DMS53 treated with DMSO at 0.1 percent for 48 hours (cell line): ENCODE measurements at regions not wholly inside any gene's neighbourhood (a gene's known extent, or its start where the extent isn't known, plus 50 kb on each side); places are given as distances from the start of the nearest gene placed in this dataset.

Experiments used
- DNase-seq: peaks from one replicate; lab custom pipeline; 2025; ENCODE audit not compliant: unreplicated experiment; lab: John Stamatoyannopoulos, UW

DNA sequence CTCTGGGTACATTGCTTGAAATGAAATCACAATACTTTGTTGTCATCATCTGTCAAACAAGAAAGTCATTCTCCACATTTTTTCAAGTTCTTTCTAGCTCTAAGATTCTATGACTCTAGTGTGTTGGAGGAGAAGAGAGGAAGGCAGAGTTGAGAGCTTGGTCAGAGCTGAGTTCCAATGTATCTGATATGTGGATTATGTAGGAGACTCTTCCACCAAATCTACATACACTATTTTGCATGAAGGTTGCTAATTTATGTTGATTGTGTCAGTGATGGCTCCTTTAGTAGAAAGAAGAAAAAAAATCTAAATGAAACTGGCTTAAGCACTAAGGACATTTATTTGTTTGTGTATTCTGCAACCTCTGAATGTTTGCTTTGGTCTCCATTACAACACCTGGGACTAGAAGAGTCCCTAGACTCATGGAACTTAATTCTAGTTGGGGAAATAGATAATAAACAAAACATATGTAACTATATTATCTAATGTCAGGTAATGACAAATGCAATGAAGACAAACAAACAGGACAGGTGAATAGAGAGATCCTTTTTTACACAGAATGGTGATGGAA is 691.9 kb downstream of the UQCRFS1 start:
- DNase-seq, result no peak

DNA sequence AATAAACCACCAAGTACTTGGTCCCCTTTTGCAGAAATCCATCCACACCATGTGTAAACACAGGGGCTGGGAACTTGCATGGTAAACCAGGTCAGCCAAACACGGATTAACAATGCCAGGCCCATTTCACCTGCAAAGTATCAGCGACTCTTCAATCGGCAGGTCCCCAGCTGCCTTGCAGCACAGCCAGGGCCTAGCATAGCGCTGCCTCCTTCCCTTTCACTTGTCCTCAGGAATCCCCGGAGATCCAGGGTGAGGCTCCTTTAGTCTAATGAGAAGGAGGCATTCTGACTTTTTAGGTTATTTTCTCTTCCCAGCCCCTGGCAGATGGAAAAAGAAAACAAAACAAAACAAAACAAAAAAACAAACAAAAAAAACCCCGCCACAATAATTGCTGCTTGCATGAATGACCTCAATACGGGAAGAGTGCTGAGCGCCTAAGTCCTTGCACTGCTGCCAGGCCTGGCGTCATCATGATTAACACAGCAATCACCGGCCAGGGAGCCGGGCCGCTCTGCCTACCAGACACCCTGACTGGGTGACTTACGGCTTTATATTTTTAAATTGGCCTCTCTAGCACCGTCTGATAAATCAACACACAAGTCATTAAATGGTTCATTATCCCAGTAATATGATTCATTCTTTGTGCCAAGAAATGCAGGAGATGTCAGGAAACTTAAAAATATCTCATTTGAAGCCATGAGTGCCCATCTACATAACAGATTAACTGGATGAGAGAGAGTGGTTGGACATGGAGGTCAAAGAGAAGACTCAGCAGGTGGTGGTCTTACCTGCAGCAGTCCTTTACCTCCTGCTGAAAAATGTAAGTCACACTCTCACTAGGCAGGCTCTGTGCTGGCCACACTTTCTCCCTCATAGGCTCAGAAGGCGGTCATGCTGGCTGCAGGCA is 692.7 kb downstream of the UQCRFS1 start:
- no peak for DNase-seq

DNA sequence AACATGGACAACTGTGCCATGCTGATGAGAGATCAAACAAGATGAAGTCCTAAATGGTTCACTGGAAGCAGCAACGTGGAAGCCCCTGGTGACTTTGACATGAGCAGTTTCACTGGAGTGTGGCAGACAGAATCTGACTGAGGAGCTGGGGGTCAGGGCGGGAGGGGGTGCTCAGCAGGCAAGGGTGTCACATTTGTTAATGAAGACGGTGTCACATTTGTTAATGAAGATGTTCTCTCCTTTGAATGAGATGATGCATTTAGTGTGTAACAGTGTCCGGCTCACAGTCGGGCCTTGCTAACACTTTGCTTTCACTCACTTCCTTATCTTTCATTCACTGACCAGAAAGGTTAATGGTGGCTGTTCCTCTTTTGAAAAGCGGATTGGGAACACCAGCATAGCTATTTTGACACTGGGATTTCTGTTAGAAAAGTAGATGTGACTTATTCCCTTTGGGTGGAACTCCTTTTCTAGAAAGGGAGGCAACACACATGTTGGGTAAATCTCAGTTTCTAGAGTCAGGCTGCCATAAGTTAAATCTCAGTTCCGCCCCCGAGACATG is 693.7 kb downstream of the UQCRFS1 start:
- no peak for DNase-seq

DNA sequence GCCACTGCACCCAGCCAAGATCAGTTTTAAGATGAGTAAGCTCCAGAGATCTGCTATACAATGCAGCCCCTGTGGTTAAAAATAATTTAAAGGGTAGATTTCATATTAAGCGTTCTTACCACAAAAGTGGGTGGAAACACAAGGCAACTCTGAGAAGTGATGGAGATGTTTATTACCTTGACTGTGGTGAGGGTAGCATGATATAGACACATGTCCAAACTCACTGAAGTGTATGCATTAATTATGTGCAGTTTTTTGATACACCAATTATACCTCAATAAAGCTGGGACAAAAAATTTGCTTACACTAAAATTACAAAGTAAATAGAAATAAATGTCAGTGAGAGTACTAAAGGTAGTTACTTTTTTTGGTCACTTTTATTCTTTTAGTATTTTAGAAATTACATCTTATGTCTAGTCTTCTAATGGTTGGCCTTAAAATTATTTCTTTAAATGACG is 696.5 kb downstream of the UQCRFS1 start:
- DNase-seq, result no peak

DNA sequence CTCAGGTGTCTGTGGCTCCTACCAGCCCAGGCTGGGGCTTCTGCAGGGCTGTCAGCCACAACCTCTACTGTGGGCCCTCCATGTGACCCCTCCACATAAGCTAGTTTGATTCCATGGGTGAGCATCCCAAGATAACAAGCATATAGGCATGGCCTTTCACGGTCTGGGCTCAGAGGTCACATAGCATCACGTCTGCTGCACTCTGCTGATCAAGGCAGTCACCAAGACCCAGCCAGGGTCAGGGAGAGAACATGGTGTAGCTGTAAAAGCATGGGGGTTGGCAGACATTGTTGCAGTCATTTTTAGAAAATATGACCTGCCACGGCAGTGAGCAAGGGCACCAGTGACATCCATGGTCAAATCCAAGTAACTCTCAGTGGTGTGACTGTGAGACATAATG is 698.8 kb downstream of the UQCRFS1 start:
- DNase-seq, result no peak

DNA sequence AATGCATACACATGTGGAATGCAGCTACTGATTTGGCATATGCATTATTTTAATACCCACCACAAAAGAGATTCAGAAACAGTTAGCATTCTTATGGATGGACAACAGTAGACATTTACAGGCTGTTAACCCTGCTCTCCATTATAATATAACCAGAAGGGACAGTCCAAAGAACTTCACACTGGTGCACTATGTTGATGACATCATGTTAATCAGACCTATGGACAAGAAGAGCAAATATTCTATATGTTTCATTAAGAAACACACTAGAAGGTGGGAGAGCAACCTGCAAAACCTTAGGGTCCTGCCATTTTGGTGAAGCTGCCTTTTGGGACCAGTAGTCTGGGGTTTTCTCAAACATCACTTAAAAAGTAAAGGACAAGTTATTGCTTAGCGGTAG is 701.3 kb downstream of the UQCRFS1 start:
- no peak for DNase-seq

DNA sequence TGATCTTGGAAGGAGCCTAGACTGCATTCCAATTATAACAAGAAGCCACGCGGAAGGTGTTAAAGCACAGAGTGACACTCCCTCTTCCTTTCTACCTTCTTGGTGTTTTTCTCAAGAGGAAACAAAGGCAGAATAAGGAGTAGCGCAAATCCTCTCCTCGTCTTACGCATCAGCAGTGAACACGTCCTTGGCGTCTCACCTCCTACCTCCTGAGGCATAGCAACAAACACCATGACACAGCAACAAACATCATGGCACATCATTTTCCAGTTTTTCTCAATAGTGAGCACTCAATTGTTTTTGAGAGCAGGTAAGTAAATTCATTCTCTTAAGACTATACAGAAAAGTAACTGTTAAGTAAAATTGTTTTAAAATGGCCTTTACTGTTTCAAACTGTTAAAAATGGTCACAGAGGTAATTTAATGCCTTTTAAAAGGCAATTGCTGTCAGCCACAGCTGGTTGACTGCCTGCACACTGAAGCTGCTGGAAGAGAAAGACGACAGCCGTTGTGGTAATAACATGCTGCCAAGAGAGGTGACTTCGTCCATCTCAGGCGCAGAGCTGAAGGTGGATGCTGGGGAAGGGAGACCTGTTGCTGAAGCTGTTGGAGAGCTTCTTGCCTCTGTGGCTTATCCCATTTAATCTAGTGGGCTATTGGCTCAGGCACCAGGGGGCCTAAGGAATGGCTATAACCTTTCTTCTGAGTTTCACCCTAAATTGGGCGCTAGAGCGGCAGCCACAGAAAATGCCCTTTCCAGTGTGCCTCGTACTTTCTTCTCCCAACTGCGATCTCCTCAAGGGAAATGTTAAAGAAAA is 703.7 kb downstream of the UQCRFS1 start:
- DNase-seq, result no peak

DNA sequence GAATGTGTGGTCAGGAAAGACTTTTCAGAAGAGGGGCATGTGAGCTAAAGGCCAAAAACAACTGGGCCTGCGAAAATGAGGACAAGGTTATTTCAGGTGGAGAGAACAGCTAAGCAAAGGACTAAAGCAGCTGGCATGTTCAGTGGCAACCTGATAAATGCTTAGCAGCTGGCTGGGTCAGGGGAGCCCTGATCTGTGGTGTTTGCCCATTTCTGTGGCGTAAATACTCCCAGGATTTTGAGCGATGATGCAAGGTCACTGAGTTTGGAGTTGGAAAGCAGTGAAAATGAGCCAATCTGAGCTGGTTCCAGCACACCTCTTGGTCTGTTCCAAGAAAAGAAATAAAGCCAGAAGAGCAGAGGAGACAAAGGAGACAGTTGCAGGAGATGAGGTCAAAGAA is 704.3 kb downstream of the UQCRFS1 start:
- DNase-seq, result no peak

DNA sequence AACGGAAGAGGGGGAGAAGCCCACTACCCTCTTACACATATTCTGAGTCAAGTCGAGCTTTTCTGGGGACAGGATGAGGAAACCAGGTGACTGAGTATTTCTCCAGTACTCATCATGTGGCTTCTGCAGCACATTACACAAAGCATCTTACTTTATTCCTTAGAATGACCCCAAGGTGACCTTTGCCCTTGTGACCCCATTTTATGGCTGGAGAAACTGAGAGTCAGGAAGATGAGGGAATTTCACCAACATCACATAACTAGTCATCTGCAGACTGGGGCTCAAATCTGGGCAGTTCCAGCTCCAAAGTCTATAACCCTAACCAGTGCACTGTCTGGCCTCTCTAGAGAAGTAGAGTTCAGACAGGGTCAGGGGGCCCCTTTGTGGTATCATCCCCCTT is 707.0 kb downstream of the UQCRFS1 start:
- DNase-seq, result no peak

DNA sequence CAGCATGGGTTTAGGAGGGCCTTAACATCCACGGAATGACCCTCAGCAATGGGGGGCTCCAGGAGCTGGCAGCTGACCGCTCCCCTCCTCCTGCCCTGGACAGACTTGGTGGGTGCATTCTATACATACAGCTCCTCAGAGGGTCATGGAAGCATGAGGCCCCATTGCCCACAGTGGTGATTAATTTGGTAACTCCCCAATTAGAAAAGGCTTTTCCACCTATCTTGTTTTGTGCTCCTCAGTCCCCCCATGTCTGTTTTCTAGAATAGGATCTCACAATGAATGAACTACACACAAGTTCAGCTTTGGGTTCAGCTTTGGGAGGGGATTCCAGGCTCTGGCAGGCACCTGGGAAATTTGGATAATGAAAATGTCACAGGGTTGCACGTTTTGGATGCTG is 707.8 kb downstream of the UQCRFS1 start:
- DNase-seq, result no peak

DNA sequence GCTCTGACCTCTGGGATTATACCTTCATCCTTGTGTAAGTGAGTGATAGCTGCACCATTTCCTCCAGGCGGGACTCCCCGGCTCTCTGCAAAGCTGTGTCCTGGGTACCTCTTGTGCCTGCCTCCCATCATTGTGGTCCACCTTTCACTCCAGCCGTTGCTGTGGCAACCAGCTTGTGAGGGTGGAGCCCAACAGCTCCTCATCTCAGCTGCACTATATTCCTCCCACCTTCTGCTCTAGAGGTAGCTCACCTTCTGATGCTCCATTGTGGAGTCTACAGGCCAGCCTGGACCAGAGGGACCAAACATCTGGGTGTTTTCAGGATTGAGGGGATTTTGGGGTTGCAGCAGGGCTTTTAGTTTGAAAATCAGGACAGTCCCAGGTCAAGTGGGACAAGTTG is 708.2 kb downstream of the UQCRFS1 start:
- DNase-seq, result no peak

DNA sequence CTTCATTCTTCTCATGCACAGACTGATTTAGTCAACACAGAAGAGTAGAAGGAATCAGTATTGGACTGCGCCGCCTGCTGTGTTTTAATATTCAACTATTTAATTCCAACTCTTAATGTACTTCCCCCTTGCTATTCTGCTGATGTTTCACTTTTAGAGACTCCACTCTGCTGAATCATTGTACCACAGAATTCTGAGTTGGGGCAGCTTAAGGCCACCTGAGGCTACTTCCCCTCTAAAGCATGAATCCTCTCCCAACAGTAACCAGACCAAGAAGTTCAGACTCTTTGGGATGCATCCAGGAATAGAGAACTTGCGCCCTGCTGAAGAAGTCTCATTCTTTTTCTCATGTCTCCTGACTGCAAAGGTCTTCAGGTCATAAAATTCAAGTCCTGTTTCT is 708.8 kb downstream of the UQCRFS1 start:
- DNase-seq, result no peak

DNA sequence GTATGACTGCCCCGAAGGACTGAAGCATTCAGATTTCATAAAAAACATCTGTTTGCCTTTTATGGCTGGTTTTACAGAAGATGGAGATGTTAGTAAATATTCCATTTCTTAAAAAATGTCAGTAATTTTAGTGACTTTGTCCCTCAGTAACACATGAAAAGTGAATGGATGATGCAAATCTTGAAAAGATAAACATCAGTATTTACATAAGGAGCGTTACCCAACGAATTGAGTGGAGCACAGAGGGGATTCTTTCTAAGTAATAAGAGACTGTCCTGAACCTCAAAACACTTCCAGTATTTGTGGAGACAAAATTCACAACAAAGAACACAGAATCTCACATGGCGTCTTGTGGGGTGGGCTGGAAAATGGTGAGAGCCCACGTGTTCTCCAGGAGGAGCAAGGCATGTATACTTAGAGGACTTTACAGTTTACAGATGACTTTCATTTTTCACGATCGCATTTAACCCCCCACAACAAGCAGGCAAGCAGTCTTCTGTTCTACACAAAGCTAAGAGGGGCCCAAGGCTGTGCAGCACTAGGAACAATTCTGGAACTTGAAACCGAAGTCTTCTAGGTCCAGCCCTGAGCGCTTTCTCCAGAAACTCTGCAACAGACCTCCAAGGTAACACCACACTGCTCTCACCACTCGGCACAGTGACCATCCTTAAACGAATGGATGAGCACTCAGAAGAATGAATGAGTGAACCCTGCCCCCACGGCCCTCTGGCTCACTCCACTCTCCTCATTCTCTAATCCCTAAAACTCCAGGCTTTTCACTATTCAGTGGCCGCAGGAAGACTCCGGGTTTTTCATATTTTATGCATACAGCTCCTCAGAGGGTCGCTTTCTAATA is 709.8 kb downstream of the UQCRFS1 start:
- no peak for DNase-seq

DNA sequence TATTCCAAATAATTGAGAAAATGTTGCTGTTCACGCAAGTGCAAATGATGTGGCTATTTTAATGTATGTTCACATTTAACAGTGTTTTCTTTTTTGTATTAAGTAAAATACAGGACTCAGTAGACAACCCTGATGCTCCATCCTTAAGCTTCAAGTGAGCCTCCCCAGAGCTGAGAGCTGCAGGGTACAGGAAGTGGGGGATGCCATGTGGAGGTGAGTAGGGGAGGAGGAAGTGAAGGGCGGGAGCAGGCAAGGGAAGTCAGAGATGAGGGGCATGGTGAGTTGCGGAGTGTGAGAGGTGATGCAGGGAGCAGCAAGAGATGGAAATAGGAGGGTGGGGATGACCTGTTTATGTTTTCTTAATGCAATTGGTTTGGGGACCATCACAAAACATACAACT is 711.0 kb downstream of the UQCRFS1 start:
- DNase-seq, result no peak

DNA sequence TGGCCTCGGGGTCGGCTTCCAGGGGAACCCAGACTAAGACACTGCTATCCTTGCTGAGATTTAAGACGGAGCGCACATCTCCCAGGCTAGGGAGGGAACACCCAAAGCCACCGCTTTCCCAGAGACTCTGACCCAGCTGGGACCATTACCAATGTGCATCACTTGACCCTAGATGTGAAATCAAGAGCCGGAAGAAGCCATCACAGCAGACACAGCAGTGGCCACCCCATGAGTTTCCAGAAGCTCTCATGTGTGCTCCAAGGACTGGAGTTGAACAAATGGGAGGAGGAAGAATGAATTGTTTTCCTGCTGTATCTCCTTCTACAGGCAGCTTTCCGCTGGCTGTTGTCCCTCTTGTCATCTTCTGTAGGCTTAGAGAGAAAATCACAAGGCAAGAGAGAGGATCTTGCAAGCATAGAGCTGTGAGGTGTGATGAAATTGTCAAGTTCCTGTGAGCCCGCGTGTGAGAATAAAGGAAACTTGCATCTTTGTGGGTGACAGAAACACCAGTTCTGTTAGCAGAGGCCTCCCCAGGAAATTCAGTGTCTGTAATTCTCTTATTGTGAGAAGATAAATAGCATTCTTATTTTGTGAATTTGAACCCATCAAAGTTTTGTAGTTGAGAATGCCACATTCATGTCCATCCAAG is 711.8 kb downstream of the UQCRFS1 start:
- no peak for DNase-seq

DNA sequence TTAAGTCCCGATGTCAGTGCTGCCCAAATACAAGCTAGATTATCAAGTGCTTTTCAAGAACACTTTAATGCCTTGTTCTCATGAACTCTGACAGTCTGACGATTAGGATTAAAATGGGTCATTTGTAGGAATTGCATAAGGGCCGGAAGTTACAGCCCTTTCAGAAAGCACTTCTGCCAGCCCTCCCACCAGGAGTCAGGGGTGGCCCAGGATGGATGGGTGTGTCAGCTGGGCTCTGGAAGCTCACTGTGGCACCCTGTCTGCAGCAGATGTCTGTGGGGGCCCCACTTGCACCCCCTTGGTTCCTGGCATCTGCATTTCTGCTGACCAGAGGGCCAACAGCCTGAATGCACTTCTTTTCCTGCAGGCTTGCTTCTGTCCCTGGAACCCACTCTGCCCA is 712.7 kb downstream of the UQCRFS1 start:
- no peak for DNase-seq

DNA sequence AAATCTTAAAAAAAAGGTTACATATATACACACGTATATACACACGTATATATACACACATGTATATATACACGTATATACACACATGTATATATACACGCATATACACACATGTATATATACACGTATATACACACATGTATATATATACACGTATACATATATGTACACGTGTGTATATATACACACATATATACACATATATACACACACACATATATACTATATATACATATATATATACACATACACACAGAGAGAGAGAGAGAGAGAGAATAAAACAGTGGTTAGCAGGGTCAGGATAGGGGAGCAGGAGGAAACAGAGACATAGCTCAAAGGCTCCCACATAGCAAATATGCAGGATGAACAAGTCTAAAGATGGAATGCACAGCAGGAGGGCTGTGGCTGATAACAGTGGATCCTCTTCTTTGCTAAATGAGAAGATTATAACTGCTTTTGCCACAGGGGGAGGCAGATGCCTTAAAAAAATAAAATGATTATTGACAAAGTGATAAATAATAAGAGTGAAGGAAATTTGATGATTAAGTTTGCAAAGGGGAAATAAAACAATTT is 714.5 kb downstream of the UQCRFS1 start:
- DNase-seq, result no peak

DNA sequence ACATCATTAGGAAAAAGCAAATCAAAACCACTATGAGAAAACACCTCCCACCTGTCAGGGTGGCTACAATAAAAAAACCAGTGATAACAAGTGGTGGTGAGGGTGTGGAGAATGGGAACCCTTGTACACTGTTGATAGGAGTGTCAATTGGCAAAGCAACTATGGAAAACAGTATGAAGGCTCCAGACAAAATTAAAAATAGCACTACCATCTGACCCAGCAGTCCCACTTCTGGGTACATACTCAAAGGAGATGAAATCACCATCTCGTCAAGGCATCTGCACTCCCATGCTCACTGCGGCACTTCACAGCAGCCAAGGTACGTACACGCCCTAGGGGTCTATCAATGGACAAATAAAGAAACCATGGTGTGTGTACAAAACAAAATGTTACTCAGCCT is 715.1 kb downstream of the UQCRFS1 start:
- DNase-seq, result no peak

DNA sequence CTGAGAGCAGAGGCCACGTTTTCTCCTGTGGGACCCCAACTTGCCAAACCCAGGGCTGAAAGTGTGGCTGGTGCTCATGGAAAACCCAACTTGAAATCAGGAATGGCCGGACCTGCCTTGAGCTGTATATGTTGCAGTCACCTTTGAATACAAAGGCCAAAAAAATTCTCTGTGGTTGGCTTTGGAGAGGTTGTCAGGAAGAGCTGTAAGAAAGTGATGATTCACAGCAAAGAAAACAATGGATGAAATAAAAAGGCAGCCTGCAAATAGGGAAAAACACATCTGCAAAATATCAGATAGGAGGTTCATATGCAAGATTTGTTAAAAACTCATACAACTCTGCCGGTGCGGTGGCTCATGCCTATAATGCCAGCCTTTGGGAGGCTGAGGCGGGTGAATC is 715.8 kb downstream of the UQCRFS1 start:
- no peak for DNase-seq

DNA sequence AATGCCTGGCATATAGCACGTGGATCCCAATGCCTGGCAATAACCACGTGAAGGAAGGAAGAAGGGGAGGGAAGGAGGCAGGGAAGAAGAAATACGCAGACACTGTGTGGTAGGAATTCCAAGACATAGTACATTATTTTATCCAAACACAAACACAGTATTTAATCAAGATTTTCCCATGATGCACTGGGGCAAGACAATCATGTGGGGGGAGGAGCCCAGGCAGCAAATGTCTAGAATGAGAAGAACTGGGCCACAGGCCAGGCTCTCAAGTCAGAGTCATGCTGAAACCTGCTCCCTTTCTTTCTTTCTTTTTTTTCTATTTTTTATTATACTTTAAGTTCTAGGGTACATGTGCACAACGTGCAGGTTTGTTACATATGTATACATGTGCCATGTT is 717.9 kb downstream of the UQCRFS1 start:
- no peak for DNase-seq
